Transverse colon (tissue), 4 donors: ENCODE measurements at regions not wholly inside any gene's neighbourhood (a gene's known extent, or its start where the extent isn't known, plus 50 kb on each side); places are given as distances from the start of the nearest gene placed in this dataset.

Experiments
- CTCF ChIP-seq, 5 experiments: fragments of 200-600 bp in 3 of 5; fragments of 450-650 bp in 2 of 5; sonication (generic) in 3 of 5; IDR thresholded peaks; 1 replicate in 2 of 5; 2 replicates in 3 of 5; pipeline ENCODE4 v1.5.1; 2016 to 2017; ENCODE audit warnings: antibody characterized with exemption in 5 of 5, inconsistent platforms in 3 of 5, mild to moderate bottlenecking in 2 of 5, moderate library complexity in 1 of 5
- EP300 ChIP-seq: sonication (generic); formaldehyde crosslinking; IDR thresholded peaks from one replicate; pipeline ENCODE4 v1.6.1; 2017; ENCODE audit warnings: antibody characterized with exemption, low read depth
- POLR2A ChIP-seq: fragments of 450-650 bp; IDR thresholded peaks from one replicate; pipeline ENCODE4 v1.6.1; 2016; ENCODE audit warnings: antibody characterized with exemption, mild to moderate bottlenecking, moderate library complexity
- POLR2AphosphoS5 ChIP-seq, 3 donors: sonication (generic); formaldehyde crosslinking; IDR thresholded peaks; one replicate each; pipeline ENCODE4 v1.6.1; 2016; ENCODE audit warnings: antibody characterized with exemption in 3 of 3

DNA sequence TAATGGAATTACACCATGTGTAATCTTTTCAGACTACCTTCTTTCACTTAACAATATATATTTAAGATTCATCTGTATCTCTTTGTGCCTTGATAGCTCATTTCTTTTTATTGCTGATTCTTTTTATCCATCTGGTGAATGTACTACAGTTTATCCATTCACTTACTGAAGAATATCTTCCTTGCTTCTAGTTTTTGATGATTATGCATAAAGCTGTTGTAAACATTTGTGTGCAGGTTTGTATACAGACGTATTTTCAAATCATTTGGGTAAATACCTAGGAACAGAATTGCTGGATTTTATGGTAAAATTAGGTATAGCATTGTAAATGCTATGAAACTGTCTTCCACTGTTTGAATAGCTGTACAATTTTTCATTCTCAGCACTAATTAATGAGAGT is 592.6 kb upstream of the HS6ST1 start:
- TF ChIP-seq CTCF (IDR thresholded peaks at IDR 0.05) (no peak), POLR2AphosphoS5 (IDR thresholded peaks at IDR 0.05) (no peak), POLR2A (no peak), EP300 (no peak)
